NCI-H146 treated with DMSO at 0.1 percent for 48 hours (cell line): ENCODE measurements at regions not wholly inside any gene's neighbourhood (a gene's known extent, or its start where the extent isn't known, plus 50 kb on each side); places are given as distances from the start of the nearest gene placed in this dataset.
"Not testable (repeated sequence)": the region's sequence is repeated elsewhere in the genome, so short reads cannot be mapped to it uniquely, and the experiment has no call there.

Experiments used
- DNase-seq: peaks from one replicate; lab custom pipeline; 2025; ENCODE audit not compliant: unreplicated experiment; lab: John Stamatoyannopoulos, UW

DNA sequence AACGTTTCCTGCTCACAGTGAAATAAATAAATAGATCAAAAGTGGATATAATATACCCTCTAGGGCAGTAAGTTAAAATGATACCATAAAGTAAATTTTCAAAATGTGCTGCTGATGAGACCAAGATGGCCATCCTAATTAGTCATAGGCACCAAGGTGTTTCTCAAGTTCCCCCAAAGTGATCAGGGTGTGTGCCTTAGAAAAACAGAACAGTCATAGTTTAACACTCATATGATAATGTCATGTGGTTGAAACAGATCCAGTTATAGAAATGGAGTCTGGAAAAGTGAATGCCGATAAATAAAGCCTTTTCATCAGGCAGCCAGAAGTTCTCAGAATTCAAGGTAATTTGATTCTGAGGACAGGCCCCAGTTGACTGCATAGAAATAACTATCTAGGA is 161.5 kb upstream of the CDKN2B start:
- no peak for DNase-seq

DNA sequence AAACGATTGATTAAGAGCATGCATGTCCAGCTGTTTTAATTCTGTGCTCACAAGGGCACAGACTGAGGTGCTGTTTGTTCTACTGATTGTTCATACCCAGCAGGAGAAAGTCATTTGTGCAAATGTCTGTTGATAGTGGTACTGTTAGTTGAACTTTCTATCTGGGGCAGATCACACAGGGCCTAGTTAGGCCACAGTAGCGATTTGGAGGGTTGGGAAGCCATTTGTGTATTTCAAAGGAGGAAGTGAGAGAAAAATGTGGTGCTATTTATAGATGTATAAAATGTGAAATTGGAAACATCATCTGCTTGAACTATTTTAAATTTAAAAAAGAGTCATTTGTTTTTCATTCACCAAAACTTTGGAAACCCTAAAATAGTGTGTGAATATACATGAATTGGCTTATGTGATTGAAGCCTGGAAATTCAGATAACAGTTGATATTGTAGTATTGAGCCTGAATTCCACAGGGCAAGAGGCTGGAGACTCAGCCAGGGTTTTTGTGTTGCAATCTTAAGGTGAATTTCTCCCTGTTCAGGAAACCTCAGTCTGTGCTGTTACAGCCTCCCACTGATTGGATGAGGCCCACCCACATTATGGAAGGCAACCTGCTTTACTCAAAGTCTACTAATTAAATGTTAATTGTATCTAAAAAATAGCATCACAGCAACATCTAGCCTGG is 162.0 kb upstream of the CDKN2B start:
- DNase-seq = no peak

GRCh38 chr9:22171691-22172090 is 162.6 kb upstream of the CDKN2B start:
- DNase-seq = no peak

DNA sequence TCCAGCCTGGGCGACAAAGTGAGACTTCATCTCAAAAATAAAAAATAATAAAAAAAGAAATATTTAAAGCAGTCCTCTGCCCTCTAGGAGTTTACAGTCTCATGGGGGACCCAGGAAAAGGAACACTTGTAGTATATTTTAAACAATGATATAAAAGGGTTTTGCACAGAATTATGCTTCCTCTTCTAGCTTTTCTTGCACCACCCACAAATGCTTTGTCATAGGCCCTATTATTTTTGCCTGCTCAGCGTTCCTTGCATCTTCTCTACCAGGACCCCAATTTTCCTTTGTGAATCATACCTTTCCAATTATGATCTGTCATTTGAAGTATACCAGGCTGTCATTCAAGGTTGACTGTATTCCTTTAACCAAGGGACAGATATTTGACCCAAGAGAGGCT is 164.8 kb upstream of the CDKN2B start:
- no peak for DNase-seq

DNA sequence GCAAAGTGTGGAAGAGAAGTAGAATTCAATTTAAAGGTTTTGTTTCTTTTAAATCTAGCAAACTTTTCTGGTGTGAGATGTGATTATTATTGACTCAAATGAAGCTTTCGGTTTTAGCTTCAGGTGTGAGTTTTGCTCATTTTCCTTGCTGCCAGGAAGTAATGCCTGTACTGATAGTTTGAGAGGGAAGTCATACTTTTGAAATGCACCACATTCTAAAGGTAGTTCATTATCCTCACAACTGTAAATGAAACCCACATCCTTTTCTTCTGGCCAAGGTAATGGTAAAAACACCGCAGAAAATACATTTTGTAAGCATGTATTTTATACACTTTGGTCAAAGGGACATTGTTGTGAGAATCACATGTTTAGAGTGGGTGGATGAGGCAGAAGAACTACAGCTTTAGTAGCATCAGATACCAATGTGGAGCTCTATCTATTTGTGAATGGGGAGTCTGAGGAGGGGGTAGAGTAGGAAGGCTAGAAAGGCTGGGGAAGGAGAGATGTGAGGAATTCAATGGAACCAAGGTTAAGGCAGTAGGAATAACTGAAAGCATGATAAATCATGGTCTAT is 167.0 kb upstream of the CDKN2B start:
- DNase-seq = no peak

- DNase-seq = not testable (repeated sequence)
Measured at GRCh38 chr9:22181021-22181420, 171.9 kb upstream of the CDKN2B start.

DNA sequence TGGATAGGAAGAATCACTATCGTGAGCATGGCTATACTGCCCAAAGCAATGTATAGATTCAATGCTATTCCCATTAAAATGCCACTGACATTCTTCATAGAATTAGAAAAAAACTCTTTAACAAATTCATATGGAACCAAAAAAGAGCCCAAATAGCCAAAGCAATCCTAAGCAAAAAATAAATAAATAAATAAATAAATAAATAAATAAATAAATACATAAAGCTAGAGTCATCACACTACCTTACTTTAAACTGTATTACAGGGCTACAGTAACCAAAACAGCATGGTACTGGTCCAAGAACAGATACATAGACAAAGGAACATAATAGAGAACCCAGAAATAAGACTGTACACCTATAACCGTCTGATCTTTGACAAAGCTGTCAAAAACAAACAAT is 180.4 kb upstream of the CDKN2B start:
- no peak for DNase-seq

- not testable (repeated sequence) for DNase-seq
Measured at GRCh38 chr9:22197000-22197399, 187.9 kb upstream of the CDKN2B start.

DNA sequence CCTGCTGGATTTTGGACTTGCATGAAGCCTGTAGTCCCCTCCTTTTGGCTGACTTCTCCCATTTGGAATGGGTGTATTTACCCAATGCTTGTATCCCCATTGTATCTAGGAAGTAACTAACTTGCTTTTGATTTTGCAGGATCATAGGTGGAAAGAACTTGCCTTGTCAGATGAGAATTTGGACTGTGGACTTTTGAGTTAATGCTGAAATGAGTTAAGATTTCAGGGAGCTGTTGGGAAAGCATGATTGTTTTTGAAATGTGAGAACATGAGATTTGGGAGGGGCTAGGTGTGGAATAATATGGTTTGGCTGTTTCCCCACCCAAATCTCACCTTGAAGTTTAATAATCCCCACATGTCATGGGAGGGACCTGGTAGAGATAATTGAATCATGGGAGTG is 189.6 kb upstream of the CDKN2B start:
- no peak for DNase-seq

GRCh38 chr9:22201256-22201655 is 192.2 kb upstream of the CDKN2B start:
- DNase-seq = no peak

DNA sequence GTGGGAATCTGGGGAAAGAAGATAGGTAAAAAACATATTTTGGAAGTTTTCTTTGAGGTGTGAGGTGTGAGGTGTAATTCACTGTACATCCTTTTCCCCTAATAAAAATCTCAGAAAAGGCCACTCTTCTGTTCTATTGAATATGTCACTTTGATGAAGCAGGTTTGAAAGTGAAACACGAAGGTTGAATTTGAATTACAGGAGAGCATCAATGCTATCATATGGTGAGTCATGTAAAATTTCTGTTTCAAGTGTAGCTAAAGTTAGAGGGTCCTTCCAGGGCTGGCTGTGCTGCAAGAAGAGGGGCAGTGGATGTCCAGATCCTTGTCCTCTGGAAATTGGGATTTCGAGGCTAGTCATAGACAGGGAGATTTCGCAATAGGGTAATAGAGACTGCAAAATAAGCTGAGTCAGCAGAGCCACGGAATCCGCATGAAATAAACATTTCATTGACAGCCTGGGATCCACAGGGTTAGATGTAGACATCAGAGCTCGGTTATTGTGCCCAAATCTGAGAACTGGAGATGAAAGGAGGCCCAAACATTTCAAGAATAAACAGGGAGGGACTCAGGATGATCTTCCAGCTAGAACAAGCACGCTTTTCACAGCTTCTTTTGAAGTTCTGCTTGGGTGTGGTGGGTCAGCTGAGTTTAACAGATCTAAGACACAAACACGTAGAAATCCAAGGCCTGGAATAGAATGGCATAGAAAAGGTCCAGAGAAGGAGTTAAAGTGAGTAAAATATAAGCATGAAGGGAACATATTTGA is 194.4 kb upstream of the CDKN2B start:
- DNase-seq = no peak

DNA sequence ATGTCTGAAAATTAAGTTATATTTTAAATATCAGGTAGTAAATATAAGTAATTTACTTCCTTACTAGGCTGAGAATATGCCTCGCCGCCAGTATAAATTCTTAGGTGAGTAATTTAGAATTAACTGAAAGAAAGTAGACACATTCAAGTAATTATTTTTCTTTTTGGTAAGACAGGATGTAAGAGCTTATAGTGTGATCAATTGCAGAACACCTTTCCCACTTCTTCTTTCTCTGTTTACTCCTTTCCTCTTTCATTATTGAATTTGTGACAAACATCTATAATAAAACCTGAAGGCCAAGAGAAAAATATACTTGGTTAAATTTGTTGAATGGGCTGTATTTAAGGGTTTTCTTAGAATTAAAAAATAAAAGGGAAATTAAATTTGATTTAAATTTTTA is 195.1 kb upstream of the CDKN2B start:
- no peak for DNase-seq

GRCh38 chr9:22206833-22207232 is 197.7 kb upstream of the CDKN2B start:
- DNase-seq = no peak

- DNase-seq = no peak
Measured at GRCh38 chr9:22208846-22209585, 199.9 kb upstream of the CDKN2B start.

DNA sequence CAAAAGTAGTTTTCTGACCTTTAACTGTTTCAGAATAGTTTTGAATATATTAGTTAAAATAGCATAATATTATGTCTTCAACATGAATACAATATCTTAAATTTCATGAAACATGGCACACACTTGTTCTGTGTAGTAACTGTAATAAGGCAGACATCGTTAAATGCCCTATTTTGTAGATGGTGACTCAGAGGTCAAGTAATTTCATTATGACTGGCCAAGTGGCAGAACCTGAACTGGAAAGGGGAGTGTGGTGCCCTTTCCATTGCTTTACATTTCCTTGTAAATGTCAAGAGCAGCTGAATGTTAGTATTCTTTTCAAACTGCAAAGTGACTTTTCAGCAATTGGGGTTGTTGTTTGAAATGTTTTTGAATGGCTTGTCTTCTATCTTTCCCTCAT is 201.2 kb upstream of the CDKN2B start:
- DNase-seq = no peak

GRCh38 chr9:22210936-22211335 is 201.8 kb upstream of the CDKN2B start:
- DNase-seq = no peak

- DNase-seq = no peak
Measured at GRCh38 chr9:22211588-22212360, 202.7 kb upstream of the CDKN2B start.

- DNase-seq = no peak
Measured at GRCh38 chr9:22214021-22214420, 204.9 kb upstream of the CDKN2B start.

DNA sequence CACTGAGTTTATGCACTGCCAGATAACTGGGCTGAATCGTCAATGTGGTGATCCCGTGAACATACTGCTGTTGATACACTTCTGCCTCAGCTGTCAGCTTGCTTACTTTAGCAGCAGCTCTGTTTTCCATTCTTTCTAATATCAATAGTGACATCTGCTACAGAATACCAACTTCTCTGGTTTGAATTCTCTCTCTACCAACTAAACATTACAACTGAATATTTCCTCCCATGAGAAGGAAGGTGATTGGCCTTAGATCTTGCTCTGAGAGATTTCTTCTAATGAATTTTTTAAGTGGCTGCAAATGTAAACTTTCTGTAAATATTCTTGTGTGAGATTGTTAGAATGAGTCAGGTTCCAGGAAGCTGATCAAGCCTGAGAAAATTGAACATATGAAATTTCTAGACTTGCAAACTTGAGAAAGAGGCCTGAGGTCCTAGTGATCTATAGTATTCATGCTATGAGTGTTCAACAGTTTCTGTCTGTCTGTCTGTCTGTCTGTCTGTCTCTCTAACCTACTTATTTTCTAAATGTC is 205.5 kb upstream of the CDKN2B start:
- DNase-seq = no peak

GRCh38 chr9:22215521-22215920 is 206.4 kb upstream of the CDKN2B start:
- no peak for DNase-seq

GRCh38 chr9:22216730-22217172 is 207.6 kb upstream of the CDKN2B start:
- DNase-seq = no peak
